Glutamatergic neuron (in vitro differentiated cells): ENCODE measurements at regions not wholly inside any gene's neighbourhood (a gene's known extent, or its start where the extent isn't known, plus 50 kb on each side); places are given as distances from the start of the nearest gene placed in this dataset.

Experiments used
- DNase-seq: peaks from one replicate; pipeline ENCODE4 v3.0.0; 2022
- H3K27ac Mint-ChIP-seq: one replicate; pipeline ENCODE4 v1.8.0; 2020; ENCODE audit warnings: mild to moderate bottlenecking, mixed read lengths, inconsistent platforms; ENCODE audit not compliant: unreplicated experiment
- H3K27me3 Mint-ChIP-seq: one replicate; pipeline ENCODE4 v1.8.0; 2020; ENCODE audit warnings: mild to moderate bottlenecking, moderate library complexity, mixed read lengths, inconsistent platforms; ENCODE audit not compliant: unreplicated experiment
- H3K36me3 Mint-ChIP-seq: one replicate; pipeline ENCODE4 v1.8.0; 2020; ENCODE audit warnings: mild to moderate bottlenecking, mixed read lengths, inconsistent platforms; ENCODE audit not compliant: unreplicated experiment
- H3K4me1 Mint-ChIP-seq: one replicate; pipeline ENCODE4 v1.8.0; 2020; ENCODE audit warnings: mild to moderate bottlenecking, low read depth, mixed read lengths, inconsistent platforms; ENCODE audit not compliant: unreplicated experiment
- H3K4me3 Mint-ChIP-seq: one replicate; pipeline ENCODE4 v1.8.0; 2020; ENCODE audit warnings: mild to moderate bottlenecking, mixed read lengths, inconsistent platforms; ENCODE audit not compliant: unreplicated experiment
- H3K9me3 Mint-ChIP-seq: one replicate; pipeline ENCODE4 v1.8.0; 2020; ENCODE audit warnings: mild to moderate bottlenecking, moderate library complexity, mixed read lengths, inconsistent platforms; ENCODE audit not compliant: unreplicated experiment
- TF ChIP-seq, protein P1 (sequence below): fragments of 200-600 bp; sonication (generic); IDR thresholded peaks from one replicate; pipeline ENCODE4 v1.5.0; 2021; ENCODE audit not compliant: partially characterized antibody, unreplicated experiment

DNA sequence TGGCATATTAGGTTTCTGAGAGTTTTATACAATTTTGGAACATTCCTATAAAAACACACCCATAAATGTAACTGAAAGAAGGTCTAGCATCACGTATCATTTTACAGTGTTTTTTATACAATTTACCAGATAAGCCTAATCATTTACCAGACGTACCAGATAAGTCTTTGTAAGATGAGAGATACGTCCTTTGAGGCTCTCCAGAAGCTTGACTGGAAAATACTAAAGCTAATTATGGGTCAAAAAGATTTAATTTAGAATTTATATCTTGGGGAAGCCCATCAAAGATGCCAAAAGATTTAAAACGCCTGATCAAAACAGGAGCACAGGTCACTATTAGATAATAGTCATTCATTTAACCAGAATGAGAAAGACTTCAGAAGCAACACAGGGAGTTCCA lies 55.0 kb downstream of the RGS12 start:
- Mint-ChIP-seq H3K9me3 (no peaks in the 10 kb centered on the region), H3K4me1 (peaks cover 10% of the 10 kb centered on the region), H3K27me3 (no peaks in the 10 kb centered on the region), H3K27ac (no peak overlapping the region), H3K36me3 (no peaks in the 10 kb centered on the region), H3K4me3 (no peak overlapping the region)
- no peak for DNase-seq
- TF ChIP-seq, protein P1, sequence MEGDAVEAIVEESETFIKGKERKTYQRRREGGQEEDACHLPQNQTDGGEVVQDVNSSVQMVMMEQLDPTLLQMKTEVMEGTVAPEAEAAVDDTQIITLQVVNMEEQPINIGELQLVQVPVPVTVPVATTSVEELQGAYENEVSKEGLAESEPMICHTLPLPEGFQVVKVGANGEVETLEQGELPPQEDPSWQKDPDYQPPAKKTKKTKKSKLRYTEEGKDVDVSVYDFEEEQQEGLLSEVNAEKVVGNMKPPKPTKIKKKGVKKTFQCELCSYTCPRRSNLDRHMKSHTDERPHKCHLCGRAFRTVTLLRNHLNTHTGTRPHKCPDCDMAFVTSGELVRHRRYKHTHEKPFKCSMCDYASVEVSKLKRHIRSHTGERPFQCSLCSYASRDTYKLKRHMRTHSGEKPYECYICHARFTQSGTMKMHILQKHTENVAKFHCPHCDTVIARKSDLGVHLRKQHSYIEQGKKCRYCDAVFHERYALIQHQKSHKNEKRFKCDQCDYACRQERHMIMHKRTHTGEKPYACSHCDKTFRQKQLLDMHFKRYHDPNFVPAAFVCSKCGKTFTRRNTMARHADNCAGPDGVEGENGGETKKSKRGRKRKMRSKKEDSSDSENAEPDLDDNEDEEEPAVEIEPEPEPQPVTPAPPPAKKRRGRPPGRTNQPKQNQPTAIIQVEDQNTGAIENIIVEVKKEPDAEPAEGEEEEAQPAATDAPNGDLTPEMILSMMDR: no peak

DNA sequence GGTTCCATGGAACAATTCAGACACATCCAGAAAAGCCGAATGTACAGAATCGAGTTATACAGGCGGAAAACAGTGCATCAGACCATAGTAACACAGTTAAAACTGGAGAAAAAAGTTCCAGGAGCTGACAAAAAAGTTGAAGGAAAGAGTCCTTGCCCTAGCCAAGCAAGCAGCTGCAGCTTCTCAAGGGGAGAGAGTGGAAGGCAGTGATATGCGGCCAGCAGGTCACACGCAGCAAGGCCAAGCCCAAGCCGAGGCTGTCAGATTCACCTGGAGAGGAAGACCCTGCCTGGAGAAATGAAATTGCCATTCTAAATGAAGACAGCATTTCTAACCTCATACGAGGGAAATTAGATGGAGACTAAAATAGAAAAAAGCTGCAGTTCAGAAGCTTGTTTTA lies 55.8 kb downstream of the RGS12 start:
- Mint-ChIP-seq H3K36me3 (no peaks in the 10 kb centered on the region), H3K9me3 (no peaks in the 10 kb centered on the region), H3K4me1 (peaks cover 15% of the 10 kb centered on the region), H3K27me3 (no peaks in the 10 kb centered on the region), H3K4me3 (no peak overlapping the region), H3K27ac (no peak overlapping the region)
- DNase-seq: no peak
- TF ChIP-seq, protein P1: no peak

DNA sequence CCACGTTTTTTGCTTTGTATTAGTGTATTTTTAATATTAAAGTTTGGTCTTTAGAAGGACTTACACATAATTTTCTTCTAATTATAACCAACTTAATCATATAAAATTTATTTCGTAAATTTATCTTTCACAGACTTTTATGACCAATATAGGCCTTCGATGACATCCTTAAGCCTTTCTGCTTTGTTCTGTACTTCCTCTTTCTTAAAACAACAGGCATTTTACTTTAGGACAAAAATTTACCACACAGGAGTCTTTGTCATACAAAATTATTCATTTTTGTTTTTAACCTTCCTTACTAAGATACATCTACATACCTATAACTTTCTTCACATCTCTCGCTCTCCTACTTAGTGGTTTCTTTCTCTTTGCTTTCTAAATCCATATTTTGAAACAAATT lies 56.3 kb downstream of the RGS12 start:
- Mint-ChIP-seq H3K27me3 (no peaks in the 10 kb centered on the region), H3K4me3 (no peak overlapping the region), H3K9me3 (no peaks in the 10 kb centered on the region), H3K36me3 (no peaks in the 10 kb centered on the region), H3K4me1 (peaks cover 15% of the 10 kb centered on the region), H3K27ac (no peak overlapping the region)
- TF ChIP-seq, protein P1: no peak
- DNase-seq: no peak

- TF ChIP-seq, protein P1: no peak
- no peak for DNase-seq
- Mint-ChIP-seq H3K4me3 (no peak overlapping the region), H3K36me3 (no peaks in the 10 kb centered on the region), H3K27ac (no peak overlapping the region), H3K4me1 (peaks cover 13% of the 10 kb centered on the region), H3K27me3 (no peaks in the 10 kb centered on the region), H3K9me3 (no peaks in the 10 kb centered on the region)
Observed at GRCh38 chr4:3351997-3352396, 59.2 kb downstream of the RGS12 start.

DNA sequence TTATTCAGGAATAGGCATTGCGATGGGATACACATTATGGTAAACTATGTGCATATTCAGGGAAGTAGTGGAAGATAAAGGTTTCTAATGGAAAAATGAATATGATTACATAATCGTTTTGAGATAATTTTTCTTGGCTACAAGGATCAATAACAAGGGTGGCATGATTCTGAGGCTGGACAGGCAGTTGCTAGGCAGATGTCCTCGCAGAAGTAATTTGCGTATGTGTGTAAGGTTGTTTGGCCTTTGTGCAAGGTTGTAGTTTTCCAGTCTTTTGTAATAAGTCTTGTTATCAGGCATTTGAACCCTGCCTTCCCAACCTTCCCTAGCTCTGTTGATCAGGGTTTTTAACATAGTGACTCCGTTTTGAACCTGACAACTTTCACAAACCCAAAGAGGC lies 59.7 kb downstream of the RGS12 start:
- no peaks in the 10 kb centered on the region for H3K9me3 Mint-ChIP-seq
- H3K4me3 Mint-ChIP-seq: no peak overlapping the region
- no peak overlapping the region for H3K27ac Mint-ChIP-seq
- DNase-seq: no peak
- no peaks in the 10 kb centered on the region for H3K36me3 Mint-ChIP-seq
- peaks cover 13% of the 10 kb centered on the region for H3K4me1 Mint-ChIP-seq
- H3K27me3 Mint-ChIP-seq: no peaks in the 10 kb centered on the region
- TF ChIP-seq, protein P1: no peak
